ENCODE measurements at regions not wholly inside any gene's neighbourhood (a gene's known extent, or its start where the extent isn't known, plus 50 kb on each side); places are given as distances from the start of the nearest gene placed in this dataset.

DNA sequence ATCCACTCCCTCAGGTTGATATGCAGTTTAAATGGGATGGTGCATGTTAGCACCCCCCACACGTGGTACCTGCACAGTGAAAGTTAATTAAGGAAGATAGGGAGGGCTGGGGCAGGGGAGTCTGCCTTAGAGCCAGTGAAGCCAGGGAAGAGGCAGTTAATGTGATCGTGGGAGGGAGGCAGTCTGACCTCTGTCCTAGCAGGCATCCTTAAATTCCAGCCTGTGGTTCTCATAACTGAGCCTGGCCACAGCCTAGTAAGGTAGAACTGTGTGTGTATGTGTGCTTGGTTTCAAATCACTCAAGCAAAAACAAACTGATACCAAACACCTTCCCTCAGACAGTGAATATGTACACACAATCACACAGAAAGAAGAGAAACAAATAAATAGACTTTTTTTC, 319.1 kb upstream of the TLE3 start:
- peaks cover 64% of the 10 kb centered on the region for H3K27me3 ChIP-seq (ENCODE audit: low read depth)
- H3K4me1 ChIP-seq = no peaks in the 10 kb centered on the region
- H3K9me3 ChIP-seq (replicated peaks) = no peaks in the 10 kb centered on the region
- no peak overlapping the region for H3K27ac ChIP-seq (replicated peaks)
- no peak for DNase-seq
- no peak overlapping the region for H3K4me3 ChIP-seq
- TF ChIP-seq, protein P1, sequence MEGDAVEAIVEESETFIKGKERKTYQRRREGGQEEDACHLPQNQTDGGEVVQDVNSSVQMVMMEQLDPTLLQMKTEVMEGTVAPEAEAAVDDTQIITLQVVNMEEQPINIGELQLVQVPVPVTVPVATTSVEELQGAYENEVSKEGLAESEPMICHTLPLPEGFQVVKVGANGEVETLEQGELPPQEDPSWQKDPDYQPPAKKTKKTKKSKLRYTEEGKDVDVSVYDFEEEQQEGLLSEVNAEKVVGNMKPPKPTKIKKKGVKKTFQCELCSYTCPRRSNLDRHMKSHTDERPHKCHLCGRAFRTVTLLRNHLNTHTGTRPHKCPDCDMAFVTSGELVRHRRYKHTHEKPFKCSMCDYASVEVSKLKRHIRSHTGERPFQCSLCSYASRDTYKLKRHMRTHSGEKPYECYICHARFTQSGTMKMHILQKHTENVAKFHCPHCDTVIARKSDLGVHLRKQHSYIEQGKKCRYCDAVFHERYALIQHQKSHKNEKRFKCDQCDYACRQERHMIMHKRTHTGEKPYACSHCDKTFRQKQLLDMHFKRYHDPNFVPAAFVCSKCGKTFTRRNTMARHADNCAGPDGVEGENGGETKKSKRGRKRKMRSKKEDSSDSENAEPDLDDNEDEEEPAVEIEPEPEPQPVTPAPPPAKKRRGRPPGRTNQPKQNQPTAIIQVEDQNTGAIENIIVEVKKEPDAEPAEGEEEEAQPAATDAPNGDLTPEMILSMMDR (IDR thresholded peaks at IDR 0.05; ENCODE audit: borderline replicate concordance) = no peak
- intact Hi-C loops (cut with micrococcal nuclease) = no loop called here
- H3K36me3 ChIP-seq = no peaks in the 10 kb centered on the region

DNA sequence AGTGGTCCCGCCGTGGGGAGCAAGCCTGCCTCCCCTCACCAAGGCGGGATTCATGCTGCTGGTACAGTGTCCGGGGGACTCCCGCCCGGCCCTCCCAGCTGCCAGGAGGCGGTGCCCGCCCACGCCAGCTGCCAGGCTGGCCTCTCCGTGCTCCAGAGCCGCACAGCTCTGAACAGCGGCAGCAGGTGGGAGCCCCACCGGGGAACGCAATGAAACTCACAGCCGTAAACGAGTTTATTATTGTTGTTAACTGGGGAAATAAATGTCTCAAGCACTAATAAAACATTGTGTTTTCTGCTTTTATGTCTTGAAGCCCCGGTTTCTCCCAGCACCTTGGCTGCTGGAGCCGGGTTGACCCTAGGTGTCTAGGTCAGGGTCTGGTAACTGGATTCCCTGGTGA, 317.7 kb upstream of the TLE3 start:
- TF ChIP-seq, protein P1 (IDR thresholded peaks at IDR 0.05; ENCODE audit: borderline replicate concordance) = no peak
- no peak for DNase-seq
- intact Hi-C loops (cut with micrococcal nuclease) = no loop called here

DNA sequence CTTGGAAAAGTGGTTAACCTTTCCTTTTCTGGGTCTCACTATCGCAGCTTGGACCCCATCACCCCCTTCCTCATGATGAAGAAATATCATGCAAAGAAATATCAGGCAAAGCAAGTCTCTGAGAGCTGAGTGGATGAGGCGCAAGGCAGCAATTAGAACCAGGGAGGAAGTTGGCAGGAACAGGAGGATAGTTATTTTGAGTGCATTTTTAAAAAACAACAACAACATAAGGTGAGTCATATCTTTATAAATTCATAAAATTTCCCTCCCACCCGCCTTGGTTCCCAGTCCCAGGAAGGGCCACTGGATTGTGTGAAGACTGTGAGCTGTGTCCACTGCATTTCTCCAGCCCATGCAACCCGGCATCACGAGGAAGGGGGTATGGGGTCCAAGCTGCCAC, 316.9 kb upstream of the TLE3 start:
- Histone ChIP-seq H3K9me3 (replicated peaks) (no peaks in the 10 kb centered on the region), H3K4me1 (no peaks in the 10 kb centered on the region), H3K4me3 (no peak overlapping the region), H3K36me3 (no peaks in the 10 kb centered on the region), H3K27me3 (ENCODE audit: low read depth) (peaks cover 51% of the 10 kb centered on the region), H3K27ac (replicated peaks) (no peak overlapping the region)
- no peak for DNase-seq
- TF ChIP-seq, protein P1 (IDR thresholded peaks at IDR 0.05; ENCODE audit: borderline replicate concordance) = no peak
- intact Hi-C loops (cut with micrococcal nuclease) = no loop called here

More for the DNA sequence above, 317.7 kb upstream of the TLE3 start:
- H3K9me3 ChIP-seq (replicated peaks) = no peaks in the 10 kb centered on the region
- no peak overlapping the region for H3K4me3 ChIP-seq
- no peaks in the 10 kb centered on the region for H3K4me1 ChIP-seq
- no peak overlapping the region for H3K27ac ChIP-seq (replicated peaks)
- H3K27me3 ChIP-seq (ENCODE audit: low read depth) = peaks cover 59% of the 10 kb centered on the region
- H3K36me3 ChIP-seq = no peaks in the 10 kb centered on the region

DNA sequence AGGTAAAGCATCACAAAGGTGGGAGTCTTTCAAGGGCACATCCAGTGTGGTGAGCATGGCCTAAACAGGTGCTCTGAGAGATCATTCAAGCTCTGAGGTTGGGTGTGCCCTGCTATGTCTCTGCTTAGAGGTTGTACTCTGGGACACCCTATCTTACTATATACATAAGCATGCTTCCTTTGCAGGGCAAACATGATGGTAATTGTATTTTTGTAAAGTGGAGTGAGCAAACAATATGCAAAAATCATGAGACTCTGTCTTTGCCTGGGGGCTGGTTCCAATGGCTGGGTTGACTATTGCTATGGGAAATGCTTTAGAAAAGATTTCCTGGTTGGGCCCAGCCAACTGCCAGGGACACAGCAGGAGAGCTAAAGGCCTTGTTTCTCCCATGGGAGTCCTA, 315.1 kb upstream of the TLE3 start:
- no peak for DNase-seq
- Histone ChIP-seq H3K27ac (replicated peaks) (no peak overlapping the region), H3K27me3 (ENCODE audit: low read depth) (peaks cover 33% of the 10 kb centered on the region), H3K9me3 (replicated peaks) (peaks cover 12% of the 10 kb centered on the region), H3K4me1 (no peaks in the 10 kb centered on the region), H3K4me3 (no peak overlapping the region), H3K36me3 (no peaks in the 10 kb centered on the region)
- TF ChIP-seq, protein P1 (IDR thresholded peaks at IDR 0.05; ENCODE audit: borderline replicate concordance) = no peak
- intact Hi-C loops (cut with micrococcal nuclease) = no loop called here

DNA sequence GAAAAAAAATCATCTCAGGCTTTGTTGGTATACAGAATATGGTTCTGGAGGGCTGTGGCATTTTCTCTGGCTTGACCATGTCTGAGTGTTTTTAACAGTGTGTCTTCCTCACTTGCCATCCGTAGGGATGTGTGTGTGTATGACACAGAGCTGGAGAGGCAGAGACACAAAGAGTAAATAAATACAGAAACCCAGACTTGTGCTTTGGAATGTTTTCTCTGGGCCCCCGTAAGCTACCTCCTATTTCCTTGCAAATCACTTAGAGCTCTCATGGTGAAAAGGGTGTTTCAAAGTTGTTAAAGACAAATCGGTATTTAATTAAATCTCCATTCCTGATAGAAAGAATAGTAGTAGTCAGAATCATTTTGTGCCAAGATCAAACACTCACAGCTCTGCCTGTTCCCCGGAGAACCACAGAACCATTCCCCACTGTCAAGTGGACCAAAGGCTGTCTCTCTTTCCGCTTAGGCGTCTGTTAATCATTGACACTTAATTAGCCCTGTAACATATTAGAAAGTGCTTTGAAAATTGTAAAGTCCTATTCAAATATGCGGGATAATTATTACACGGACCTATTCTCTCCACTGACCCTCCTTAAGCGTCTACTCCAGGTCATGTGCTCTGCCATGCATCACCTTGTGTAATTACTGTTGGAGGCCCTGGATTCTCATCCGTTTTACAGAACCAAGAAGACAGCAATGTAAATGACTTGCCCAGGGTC, 313.6 kb upstream of the TLE3 start:
- TF ChIP-seq, protein P1 (IDR thresholded peaks at IDR 0.05; ENCODE audit: borderline replicate concordance) = no peak
- Histone ChIP-seq H3K36me3 (no peaks in the 10 kb centered on the region), H3K9me3 (replicated peaks) (peaks cover 18% of the 10 kb centered on the region), H3K27me3 (ENCODE audit: low read depth) (peaks cover 25% of the 10 kb centered on the region), H3K4me3 (no peak overlapping the region), H3K4me1 (no peaks in the 10 kb centered on the region), H3K27ac (replicated peaks) (no peak overlapping the region)
- intact Hi-C loops (cut with micrococcal nuclease) = no loop called here
- DNase-seq = no peak

Data from left ventricle myocardium inferior (tissue), 1 donor.